ENCODE measurements at regions not wholly inside any gene's neighbourhood (a gene's known extent, or its start where the extent isn't known, plus 50 kb on each side); places are given as distances from the start of the nearest gene placed in this dataset.

GRCh38 chr10:90174531-90174930, 473.1 kb downstream of the KIF20B start:
- Histone ChIP-seq H3K4me1 (no peaks in the 10 kb centered on the region), H3K4me3 (no peak overlapping the region), H3K36me3 (ENCODE audit: insufficient read depth in 1 of 2, low read depth in 1 of 2) (no peaks in the 10 kb centered on the region), H3K9me3 (no peaks in the 10 kb centered on the region), H3K27me3 (ENCODE audit: insufficient read depth in 3 of 3, low read length in 2 of 3) (no peaks in the 10 kb centered on the region), H3K27ac (no peak overlapping the region)
- TF ChIP-seq CTCF (IDR thresholded peaks at IDR 0.05), result no peak
- intact Hi-C loops (cut with DNase I), result no loop called here
- 73 to 85% (median 81%) methylated on average over 3 of the region's 3 CpGs for WGBS, 3 donors
- ATAC-seq, result no peak
- DNase-seq, result no peak

GRCh38 chr10:90175161-90175681, 473.8 kb downstream of the KIF20B start:
- Histone ChIP-seq H3K4me1 (no peaks in the 10 kb centered on the region), H3K4me3 (no peak overlapping the region), H3K27me3 (ENCODE audit: insufficient read depth in 3 of 3, low read length in 2 of 3) (no peaks in the 10 kb centered on the region), H3K9me3 (no peaks in the 10 kb centered on the region), H3K36me3 (ENCODE audit: insufficient read depth in 1 of 2, low read depth in 1 of 2) (no peaks in the 10 kb centered on the region), H3K27ac (no peak overlapping the region)
- intact Hi-C loops (cut with DNase I), result no loop called here
- 25 to 32% (median 28%) methylated on average over 7 of the region's 7 CpGs for WGBS, 3 donors
- TF ChIP-seq CTCF (IDR thresholded peaks at IDR 0.05), result no peak
- DNase-seq (no peak), ATAC-seq (no peak)

GRCh38 chr10:90179696-90180407, 478.5 kb downstream of the KIF20B start:
- DNase-seq, result no peak
- no peak for TF ChIP-seq CTCF (IDR thresholded peaks at IDR 0.05)
- H3K36me3 ChIP-seq (ENCODE audit: insufficient read depth in 1 of 2, low read depth in 1 of 2), result no peaks in the 10 kb centered on the region
- WGBS, 3 donors, result 65 to 79% (median 78%) methylated on average over 5 of the region's 5 CpGs
- H3K27ac ChIP-seq, result no peak overlapping the region
- no peaks in the 10 kb centered on the region for H3K4me1 ChIP-seq
- no peaks in the 10 kb centered on the region for H3K9me3 ChIP-seq
- intact Hi-C loops (cut with DNase I), result no loop called here
- H3K4me3 ChIP-seq, result no peak overlapping the region
- H3K27me3 ChIP-seq (ENCODE audit: insufficient read depth in 3 of 3, low read length in 2 of 3), result no peaks in the 10 kb centered on the region
- no peak for ATAC-seq

- Histone ChIP-seq H3K4me1 (no peaks in the 10 kb centered on the region), H3K4me3 (no peak overlapping the region), H3K27ac (no peak overlapping the region), H3K9me3 (no peaks in the 10 kb centered on the region), H3K27me3 (ENCODE audit: insufficient read depth in 3 of 3, low read length in 2 of 3) (no peaks in the 10 kb centered on the region), H3K36me3 (ENCODE audit: insufficient read depth in 1 of 2, low read depth in 1 of 2) (no peaks in the 10 kb centered on the region)
- TF ChIP-seq CTCF (IDR thresholded peaks at IDR 0.05), result no peak
- no peak for ATAC-seq
- no peak for DNase-seq
- intact Hi-C loops (cut with DNase I), result no loop called here
- 61 to 84% (median 70%) methylated on average over 7 of the region's 7 CpGs for WGBS, 3 donors
Observed at GRCh38 chr10:90180886-90181691, 479.7 kb downstream of the KIF20B start.
